ENCODE measurements at regions not wholly inside any gene's neighbourhood (a gene's known extent, or its start where the extent isn't known, plus 50 kb on each side); places are given as distances from the start of the nearest gene placed in this dataset.
A peak's percentile ranks its signal among the peaks of the same experiment; 100 is the strongest.

DNA sequence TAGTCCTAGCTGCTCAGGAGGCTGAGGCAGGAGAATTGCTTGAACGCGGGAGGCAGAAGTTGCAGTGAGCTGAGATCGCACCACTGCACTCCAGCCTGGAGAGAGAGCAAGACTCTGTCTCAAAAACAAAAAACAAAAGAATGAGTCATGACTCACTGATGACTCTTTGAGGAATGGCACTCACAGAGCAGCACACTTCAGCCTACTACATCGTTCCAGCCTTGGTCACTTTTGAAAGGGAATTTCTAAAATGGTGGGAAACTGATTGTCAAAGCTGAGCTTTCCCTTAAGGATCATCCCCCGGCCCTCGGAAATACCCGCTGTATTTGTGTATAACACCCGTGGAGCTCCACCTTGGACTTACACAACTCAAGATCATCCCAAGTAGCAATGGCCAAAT is 217.3 kb upstream of the HS6ST1 start:
- TF ChIP-seq, protein P1, sequence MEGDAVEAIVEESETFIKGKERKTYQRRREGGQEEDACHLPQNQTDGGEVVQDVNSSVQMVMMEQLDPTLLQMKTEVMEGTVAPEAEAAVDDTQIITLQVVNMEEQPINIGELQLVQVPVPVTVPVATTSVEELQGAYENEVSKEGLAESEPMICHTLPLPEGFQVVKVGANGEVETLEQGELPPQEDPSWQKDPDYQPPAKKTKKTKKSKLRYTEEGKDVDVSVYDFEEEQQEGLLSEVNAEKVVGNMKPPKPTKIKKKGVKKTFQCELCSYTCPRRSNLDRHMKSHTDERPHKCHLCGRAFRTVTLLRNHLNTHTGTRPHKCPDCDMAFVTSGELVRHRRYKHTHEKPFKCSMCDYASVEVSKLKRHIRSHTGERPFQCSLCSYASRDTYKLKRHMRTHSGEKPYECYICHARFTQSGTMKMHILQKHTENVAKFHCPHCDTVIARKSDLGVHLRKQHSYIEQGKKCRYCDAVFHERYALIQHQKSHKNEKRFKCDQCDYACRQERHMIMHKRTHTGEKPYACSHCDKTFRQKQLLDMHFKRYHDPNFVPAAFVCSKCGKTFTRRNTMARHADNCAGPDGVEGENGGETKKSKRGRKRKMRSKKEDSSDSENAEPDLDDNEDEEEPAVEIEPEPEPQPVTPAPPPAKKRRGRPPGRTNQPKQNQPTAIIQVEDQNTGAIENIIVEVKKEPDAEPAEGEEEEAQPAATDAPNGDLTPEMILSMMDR (IDR thresholded peaks at IDR 0.05; ENCODE audit: insufficient read depth, low read depth, low read length): no peak
- H3K4me3 ChIP-seq (ENCODE audit: low read depth, low read length): no peak overlapping the region
- DNase-seq (ENCODE audit: low read depth): peak; percentile 63

DNA sequence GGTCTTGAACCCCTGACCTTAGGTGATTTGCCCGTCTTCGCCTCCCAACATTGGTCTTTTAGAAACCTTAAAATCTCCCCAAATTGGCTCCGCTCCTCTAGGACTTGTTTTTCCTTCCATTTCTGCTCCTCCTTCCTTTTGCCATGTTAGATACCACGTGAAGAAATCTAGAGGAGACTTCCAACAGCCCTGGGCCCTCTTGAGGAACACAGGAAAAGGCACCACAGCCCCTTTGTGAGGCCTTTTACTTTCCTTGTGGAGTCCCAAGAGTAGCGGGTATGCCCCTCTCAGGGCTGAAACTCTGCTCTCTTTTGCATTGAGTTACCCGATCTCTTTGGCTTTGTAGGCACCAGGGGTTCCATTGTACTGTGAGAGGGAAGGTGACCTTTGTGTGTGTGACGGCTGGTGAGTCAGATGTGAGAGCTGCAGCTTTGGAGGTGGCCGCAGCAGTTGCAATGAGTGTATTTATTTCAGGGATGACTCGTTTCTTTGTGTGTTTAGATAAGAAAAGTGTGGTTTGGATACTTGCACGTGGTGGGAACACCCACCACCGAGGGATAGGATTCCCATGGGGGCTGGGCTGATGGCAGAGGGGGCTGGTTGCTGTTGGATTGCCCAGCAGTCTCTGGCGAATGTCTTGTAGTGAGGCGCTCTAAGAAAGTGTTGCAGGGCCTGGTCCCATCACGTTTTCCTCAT is 218.4 kb upstream of the HS6ST1 start:
- H3K4me3 ChIP-seq (ENCODE audit: low read depth, low read length): no peak overlapping the region
- TF ChIP-seq, protein P1 (IDR thresholded peaks at IDR 0.05; ENCODE audit: insufficient read depth, low read depth, low read length): no peak

DNA sequence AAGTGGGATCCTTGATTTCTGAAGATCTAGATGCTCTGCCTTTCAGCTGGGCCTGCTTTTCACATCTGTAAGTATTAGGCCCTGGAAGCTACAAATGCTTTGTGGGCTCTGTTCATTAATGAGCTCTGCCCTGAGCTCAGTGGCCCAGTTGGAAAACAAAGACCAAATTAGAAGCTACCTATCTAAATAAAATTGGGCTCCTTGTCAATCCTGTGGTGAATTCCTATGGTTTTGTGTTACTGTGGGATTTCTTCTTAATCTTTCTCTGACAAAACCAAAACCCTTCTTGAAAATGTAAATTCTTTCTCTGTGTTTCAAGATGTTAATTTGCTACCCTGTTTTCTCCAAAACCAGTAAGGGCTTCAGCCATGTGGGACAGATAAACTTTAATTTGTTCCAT is 219.0 kb upstream of the HS6ST1 start:
- TF ChIP-seq, protein P1 (IDR thresholded peaks at IDR 0.05; ENCODE audit: insufficient read depth, low read depth, low read length): no peak
- no peak for DNase-seq (ENCODE audit: low read depth)
- H3K4me3 ChIP-seq (ENCODE audit: low read depth, low read length): no peak overlapping the region

More for the DNA sequence above, 218.4 kb upstream of the HS6ST1 start:
- peak; percentile 79 for DNase-seq (ENCODE audit: low read depth)

DNA sequence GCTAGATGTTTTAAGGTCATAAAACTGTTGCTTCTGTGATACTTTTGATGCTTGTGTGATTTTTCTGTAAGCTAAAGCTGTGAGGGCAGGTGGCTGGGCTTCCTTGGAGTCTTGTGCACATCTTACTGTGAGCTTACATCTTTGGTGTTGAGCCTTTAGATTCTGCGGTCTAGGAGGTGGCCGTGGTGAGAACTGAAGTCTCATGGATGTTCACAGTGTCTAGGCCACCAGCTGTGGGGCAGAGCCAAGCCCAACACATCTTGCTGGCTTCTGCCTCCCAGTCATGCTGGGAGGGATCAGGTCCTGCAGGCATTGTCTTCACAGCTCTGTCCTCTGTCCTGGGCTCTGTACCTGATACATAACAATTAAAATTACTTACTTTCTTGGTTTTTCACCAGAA is 219.7 kb upstream of the HS6ST1 start:
- TF ChIP-seq, protein P1 (IDR thresholded peaks at IDR 0.05; ENCODE audit: insufficient read depth, low read depth, low read length): no peak
- no peak overlapping the region for H3K4me3 ChIP-seq (ENCODE audit: low read depth, low read length)

DNA sequence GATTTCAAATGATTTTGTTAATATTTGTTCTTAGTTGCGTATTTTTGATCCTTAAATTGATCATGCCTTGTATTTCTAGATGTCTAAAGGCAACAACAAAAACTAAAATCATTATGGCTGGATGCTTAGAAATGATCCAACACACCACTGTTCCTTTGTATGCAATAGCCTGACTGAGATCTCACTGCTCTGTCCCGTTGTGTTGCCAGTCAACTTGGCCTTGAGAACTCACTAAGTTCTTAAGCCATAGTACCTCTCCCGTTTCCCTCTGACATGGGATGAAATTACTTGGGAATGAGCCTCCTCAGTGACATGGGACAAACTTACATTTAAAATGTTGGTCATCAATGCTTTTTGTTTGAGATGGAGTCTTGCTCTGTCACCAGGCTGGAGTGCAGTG is 222.0 kb upstream of the HS6ST1 start:
- DNase-seq (ENCODE audit: low read depth): no peak

More for the DNA sequence above, 219.7 kb upstream of the HS6ST1 start:
- no peak for DNase-seq (ENCODE audit: low read depth)

GRCh38 chr2:128541448-128541847 is 222.8 kb upstream of the HS6ST1 start:
- TF ChIP-seq, protein P1 (IDR thresholded peaks at IDR 0.05; ENCODE audit: insufficient read depth, low read depth, low read length): no peak
- no peak overlapping the region for H3K4me3 ChIP-seq (ENCODE audit: low read depth, low read length)
- DNase-seq (ENCODE audit: low read depth): no peak

More for the DNA sequence above, 222.0 kb upstream of the HS6ST1 start:
- TF ChIP-seq, protein P1 (IDR thresholded peaks at IDR 0.05; ENCODE audit: insufficient read depth, low read depth, low read length): no peak
- no peak overlapping the region for H3K4me3 ChIP-seq (ENCODE audit: low read depth, low read length)

DNA sequence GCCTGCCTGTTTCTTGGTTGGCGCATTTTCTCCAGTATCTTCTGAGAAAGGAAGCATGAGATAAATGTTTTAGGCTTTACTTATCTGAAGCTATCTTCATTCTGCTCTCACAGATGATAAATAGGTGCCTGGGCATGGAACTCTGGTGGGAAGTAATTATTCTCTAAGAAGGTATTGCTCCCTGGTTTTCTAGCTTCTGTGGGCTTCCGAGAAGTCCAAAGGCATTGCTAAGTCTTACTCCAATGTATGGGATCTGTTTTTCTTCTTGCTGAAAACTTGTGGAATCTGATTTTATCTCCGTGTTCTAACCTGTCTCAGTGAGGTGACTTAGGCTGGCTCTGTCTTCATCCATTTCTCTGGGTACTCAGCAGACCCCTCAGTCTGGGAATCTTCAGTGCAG is 224.4 kb upstream of the HS6ST1 start:
- no peak for DNase-seq (ENCODE audit: low read depth)
- H3K4me3 ChIP-seq (ENCODE audit: low read depth, low read length): no peak overlapping the region
- TF ChIP-seq, protein P1 (IDR thresholded peaks at IDR 0.05; ENCODE audit: insufficient read depth, low read depth, low read length): no peak

Measured in fibroblast of villous mesenchyme (primary cell).